Stomach smooth muscle (tissue), 2 donors: ENCODE measurements at regions not wholly inside any gene's neighbourhood (a gene's known extent, or its start where the extent isn't known, plus 50 kb on each side); places are given as distances from the start of the nearest gene placed in this dataset.
"Not testable (repeated sequence)": the region's sequence is repeated elsewhere in the genome, so short reads cannot be mapped to it uniquely, and the experiment has no call there.

Experiments used
- H3K27ac ChIP-seq: one replicate; pipeline ENCODE4 v1.7.0; 2013; ENCODE audit warnings: mild to moderate bottlenecking, low read length, inconsistent platforms
- H3K27me3 ChIP-seq, 2 donors: one replicate each; pipeline ENCODE4 v1.7.0; 2013; ENCODE audit warnings: low read length in 2 of 2; ENCODE audit not compliant: insufficient read depth in 2 of 2, control insufficient read depth in 1 of 2
- H3K36me3 ChIP-seq, 2 donors: one replicate each; pipeline ENCODE4 v1.7.0; 2013; ENCODE audit warnings: low read length in 2 of 2; ENCODE audit not compliant: control insufficient read depth in 2 of 2, insufficient read depth in 2 of 2
- H3K4me1 ChIP-seq: one replicate; pipeline ENCODE4 v1.7.0; 2013; ENCODE audit warnings: low read length; ENCODE audit not compliant: control insufficient read depth, insufficient read depth
- H3K4me3 ChIP-seq, 2 donors: one replicate each; pipeline ENCODE4 v1.7.0; 2013; ENCODE audit warnings: low read length in 2 of 2
- H3K9ac ChIP-seq, 2 donors: one replicate each; pipeline ENCODE4 v1.7.0; 2013; ENCODE audit warnings: low read length in 2 of 2, mild to moderate bottlenecking in 1 of 2
- H3K9me3 ChIP-seq, 2 donors: one replicate each; pipeline ENCODE4 v1.7.0; 2013; ENCODE audit warnings: low read length in 2 of 2; ENCODE audit not compliant: control insufficient read depth in 2 of 2
- donor health status: healthy.
- donor health status: Pancreatic carcinoma.

GRCh38 chr12:127149226-127149964, 1117.6 kb upstream of the TMEM132C start:
- Histone ChIP-seq H3K36me3 (no peaks in the 10 kb centered on the region), H3K27me3 (no peaks in the 10 kb centered on the region), H3K4me1 (peaks cover 6% of the 10 kb centered on the region), H3K27ac (no peak overlapping the region), H3K9me3 (no peaks in the 10 kb centered on the region), H3K4me3 (no peak overlapping the region), H3K9ac (no peak overlapping the region)

- Histone ChIP-seq H3K27me3 (no peaks in the 10 kb centered on the region), H3K9me3 (no peaks in the 10 kb centered on the region), H3K9ac (no peak overlapping the region), H3K27ac (no peak overlapping the region), H3K36me3 (no peaks in the 10 kb centered on the region), H3K4me1 (peaks cover 6% of the 10 kb centered on the region), H3K4me3 (no peak overlapping the region)
These were observed 1116.9 kb upstream of the TMEM132C start for GRCh38 chr12:127150028-127150427.

- H3K36me3 ChIP-seq: no peaks in the 10 kb centered on the region
- H3K9ac ChIP-seq: no peak overlapping the region
- H3K27ac ChIP-seq: no peak overlapping the region
- H3K4me1 ChIP-seq: peaks cover 6% of the 10 kb centered on the region
- H3K27me3 ChIP-seq: no peaks in the 10 kb centered on the region
- no peak overlapping the region for H3K4me3 ChIP-seq
- no peaks in the 10 kb centered on the region for H3K9me3 ChIP-seq
These were observed 1116.5 kb upstream of the TMEM132C start for GRCh38 chr12:127150479-127150878.

GRCh38 chr12:127150956-127151355, 1116.0 kb upstream of the TMEM132C start:
- Histone ChIP-seq H3K4me3 (no peak overlapping the region), H3K9me3 (no peaks in the 10 kb centered on the region), H3K9ac (no peak overlapping the region), H3K27me3 (no peaks in the 10 kb centered on the region), H3K4me1 (peaks cover 6% of the 10 kb centered on the region), H3K36me3 (no peaks in the 10 kb centered on the region), H3K27ac (no peak overlapping the region)

GRCh38 chr12:127153996-127154395, 1113.0 kb upstream of the TMEM132C start:
- H3K9ac ChIP-seq: no peak overlapping the region
- H3K27me3 ChIP-seq: no peaks in the 10 kb centered on the region
- H3K4me3 ChIP-seq: no peak overlapping the region
- H3K4me1 ChIP-seq: no peaks in the 10 kb centered on the region
- no peak overlapping the region for H3K27ac ChIP-seq
- H3K9me3 ChIP-seq: no peaks in the 10 kb centered on the region
- no peaks in the 10 kb centered on the region for H3K36me3 ChIP-seq

- H3K4me3 ChIP-seq, H3K9me3 ChIP-seq, H3K4me1 ChIP-seq, H3K9ac ChIP-seq, H3K36me3 ChIP-seq, H3K27me3 ChIP-seq, H3K27ac ChIP-seq: not testable (repeated sequence)
These were observed 1112.1 kb upstream of the TMEM132C start for GRCh38 chr12:127154830-127155229.

- H3K36me3 ChIP-seq, H3K4me3 ChIP-seq, H3K27ac ChIP-seq, H3K9me3 ChIP-seq, H3K27me3 ChIP-seq, H3K9ac ChIP-seq, H3K4me1 ChIP-seq: not testable (repeated sequence)
These were observed 1110.9 kb upstream of the TMEM132C start for GRCh38 chr12:127155935-127156619.

- not testable (repeated sequence) for H3K27ac ChIP-seq, H3K9me3 ChIP-seq, H3K27me3 ChIP-seq, H3K9ac ChIP-seq, H3K4me3 ChIP-seq, H3K4me1 ChIP-seq, H3K36me3 ChIP-seq
These were observed 1109.2 kb upstream of the TMEM132C start for GRCh38 chr12:127157501-127158366.

- Histone ChIP-seq H3K36me3 (no peaks in the 10 kb centered on the region), H3K27ac (no peak overlapping the region), H3K4me1 (no peaks in the 10 kb centered on the region), H3K9me3 (no peaks in the 10 kb centered on the region), H3K27me3 (no peaks in the 10 kb centered on the region), H3K9ac (no peak overlapping the region), H3K4me3 (no peak overlapping the region)
These were observed 1108.4 kb upstream of the TMEM132C start for GRCh38 chr12:127158385-127159061.

GRCh38 chr12:127161466-127161865, 1105.5 kb upstream of the TMEM132C start:
- Histone ChIP-seq H3K9ac (no peak overlapping the region), H3K4me3 (no peak overlapping the region), H3K27ac (no peak overlapping the region), H3K27me3 (no peaks in the 10 kb centered on the region), H3K4me1 (no peaks in the 10 kb centered on the region), H3K9me3 (no peaks in the 10 kb centered on the region), H3K36me3 (no peaks in the 10 kb centered on the region)
